H54 (cell line): ENCODE measurements at regions not wholly inside any gene's neighbourhood (a gene's known extent, or its start where the extent isn't known, plus 50 kb on each side); places are given as distances from the start of the nearest gene placed in this dataset.

Source experiments
- DNase-seq: peaks from one replicate; pipeline ENCODE4 v3.0.0; 2011; ENCODE audit warnings: low spot score, mixed read lengths; ENCODE audit not compliant: insufficient read length
- FAIRE-seq: peaks from 3 replicates; lab custom pipeline; 2011; peaks lifted over from hg19 to GRCh38; lab: Jason Lieb, UNC
- POLR2A ChIP-seq: IDR thresholded peaks from 2 replicates; pipeline ENCODE4 v1.6.1; 2011; ENCODE audit warnings: low read depth, mild to moderate bottlenecking, low read length

- FAIRE-seq (no peak), DNase-seq (no peak)
- TF ChIP-seq POLR2A, result no peak
These were observed 102.0 kb upstream of the TENT5A start for GRCh38 chr6:81854474-81854873.

- no peak for FAIRE-seq
- TF ChIP-seq POLR2A, result no peak
These were observed 101.5 kb upstream of the TENT5A start for GRCh38 chr6:81853975-81854374.

GRCh38 chr6:81849248-81849647 is 96.8 kb upstream of the TENT5A start:
- DNase-seq, result no peak
- no peak for TF ChIP-seq POLR2A
- FAIRE-seq, result no peak

More at GRCh38 chr6:81853975-81854374, 101.5 kb upstream of the TENT5A start:
- no peak for DNase-seq

- FAIRE-seq (no peak), DNase-seq (no peak)
- no peak for TF ChIP-seq POLR2A
These were observed 95.4 kb upstream of the TENT5A start for GRCh38 chr6:81847866-81848265.

GRCh38 chr6:81844686-81845085 is 92.2 kb upstream of the TENT5A start:
- no peak for DNase-seq
- TF ChIP-seq POLR2A, result no peak
- no peak for FAIRE-seq

GRCh38 chr6:81843302-81843701 is 90.8 kb upstream of the TENT5A start:
- no peak for FAIRE-seq
- TF ChIP-seq POLR2A, result no peak
- DNase-seq, result no peak

- TF ChIP-seq POLR2A, result no peak
- FAIRE-seq (no peak), DNase-seq (no peak)
These were observed 89.8 kb upstream of the TENT5A start for GRCh38 chr6:81842254-81842653.

GRCh38 chr6:81838724-81839426 is 86.4 kb upstream of the TENT5A start:
- no peak for FAIRE-seq
- no peak for DNase-seq
- TF ChIP-seq POLR2A, result no peak

- DNase-seq (no peak), FAIRE-seq (no peak)
- TF ChIP-seq POLR2A, result no peak
These were observed 85.5 kb upstream of the TENT5A start for GRCh38 chr6:81838031-81838430.

GRCh38 chr6:81834141-81834681 is 81.7 kb upstream of the TENT5A start:
- DNase-seq (peak; percentile 19), FAIRE-seq (peak; percentile 99)
- TF ChIP-seq POLR2A, result no peak

- FAIRE-seq (no peak), DNase-seq (no peak)
- no peak for TF ChIP-seq POLR2A
These were observed 79.8 kb upstream of the TENT5A start for GRCh38 chr6:81832304-81832703.

GRCh38 chr6:81831274-81831673 is 78.8 kb upstream of the TENT5A start:
- DNase-seq, result no peak
- FAIRE-seq, result no peak
- no peak for TF ChIP-seq POLR2A

- FAIRE-seq, result no peak
- DNase-seq, result no peak
- TF ChIP-seq POLR2A, result no peak
These were observed 74.3 kb upstream of the TENT5A start for GRCh38 chr6:81826784-81827183.

GRCh38 chr6:81822568-81822967 is 70.1 kb upstream of the TENT5A start:
- no peak for FAIRE-seq
- no peak for TF ChIP-seq POLR2A
- no peak for DNase-seq

GRCh38 chr6:81821449-81821848 is 69.0 kb upstream of the TENT5A start:
- FAIRE-seq, result no peak
- DNase-seq, result no peak
- TF ChIP-seq POLR2A, result no peak

GRCh38 chr6:81820980-81821379 is 68.5 kb upstream of the TENT5A start:
- FAIRE-seq, result peak; percentile 27
- no peak for TF ChIP-seq POLR2A
- no peak for DNase-seq
